ENCODE measurements at regions not wholly inside any gene's neighbourhood (a gene's known extent, or its start where the extent isn't known, plus 50 kb on each side); places are given as distances from the start of the nearest gene placed in this dataset.

- no peak overlapping the region for H3K4me3 ChIP-seq (ENCODE audit: low read length)
- no peak overlapping the region for H3K27ac ChIP-seq (ENCODE audit: low read length)
- no peaks in the 10 kb centered on the region for H3K27me3 ChIP-seq (ENCODE audit: insufficient read depth, low read length)
- H3K9me3 ChIP-seq (ENCODE audit: insufficient read depth, low read depth, low read length): no peaks in the 10 kb centered on the region
- no peak overlapping the region for H3K9ac ChIP-seq (ENCODE audit: low read depth, low read length)
- no peaks in the 10 kb centered on the region for H3K4me1 ChIP-seq (ENCODE audit: insufficient read depth, low read length)
- no peaks in the 10 kb centered on the region for H3K36me3 ChIP-seq (ENCODE audit: insufficient read depth, low read depth, low read length)
Observed at GRCh38 chr13:65036999-65037398, 2193.1 kb downstream of the PCDH9 start.

- no peaks in the 10 kb centered on the region for H3K4me1 ChIP-seq (ENCODE audit: insufficient read depth, low read length)
- no peaks in the 10 kb centered on the region for H3K36me3 ChIP-seq (ENCODE audit: insufficient read depth, low read depth, low read length)
- H3K27me3 ChIP-seq (ENCODE audit: insufficient read depth, low read length): no peaks in the 10 kb centered on the region
- no peak overlapping the region for H3K9ac ChIP-seq (ENCODE audit: low read depth, low read length)
- H3K27ac ChIP-seq (ENCODE audit: low read length): no peak overlapping the region
- H3K4me3 ChIP-seq (ENCODE audit: low read length): no peak overlapping the region
- no peaks in the 10 kb centered on the region for H3K9me3 ChIP-seq (ENCODE audit: insufficient read depth, low read depth, low read length)
Observed at GRCh38 chr13:65035302-65035701, 2194.8 kb downstream of the PCDH9 start.

GRCh38 chr13:65034266-65034665, 2195.9 kb downstream of the PCDH9 start:
- Histone ChIP-seq H3K27ac (ENCODE audit: low read length) (no peak overlapping the region), H3K4me3 (ENCODE audit: low read length) (no peak overlapping the region), H3K36me3 (ENCODE audit: insufficient read depth, low read depth, low read length) (no peaks in the 10 kb centered on the region), H3K4me1 (ENCODE audit: insufficient read depth, low read length) (no peaks in the 10 kb centered on the region), H3K27me3 (ENCODE audit: insufficient read depth, low read length) (no peaks in the 10 kb centered on the region), H3K9me3 (ENCODE audit: insufficient read depth, low read depth, low read length) (no peaks in the 10 kb centered on the region), H3K9ac (ENCODE audit: low read depth, low read length) (no peak overlapping the region)

- Histone ChIP-seq H3K36me3 (ENCODE audit: insufficient read depth, low read depth, low read length) (no peaks in the 10 kb centered on the region), H3K27me3 (ENCODE audit: insufficient read depth, low read length) (no peaks in the 10 kb centered on the region), H3K9me3 (ENCODE audit: insufficient read depth, low read depth, low read length) (no peaks in the 10 kb centered on the region), H3K4me3 (ENCODE audit: low read length) (no peak overlapping the region), H3K9ac (ENCODE audit: low read depth, low read length) (no peak overlapping the region), H3K27ac (ENCODE audit: low read length) (no peak overlapping the region), H3K4me1 (ENCODE audit: insufficient read depth, low read length) (no peaks in the 10 kb centered on the region)
Observed at GRCh38 chr13:65032825-65033224, 2197.3 kb downstream of the PCDH9 start.

GRCh38 chr13:65028101-65028500, 2202.0 kb downstream of the PCDH9 start:
- no peak overlapping the region for H3K4me3 ChIP-seq (ENCODE audit: low read length)
- no peaks in the 10 kb centered on the region for H3K27me3 ChIP-seq (ENCODE audit: insufficient read depth, low read length)
- no peak overlapping the region for H3K27ac ChIP-seq (ENCODE audit: low read length)
- H3K9ac ChIP-seq (ENCODE audit: low read depth, low read length): no peak overlapping the region
- no peaks in the 10 kb centered on the region for H3K36me3 ChIP-seq (ENCODE audit: insufficient read depth, low read depth, low read length)
- no peaks in the 10 kb centered on the region; the same call in 1 of the 2 replicates for H3K9me3 ChIP-seq (ENCODE audit: insufficient read depth, low read depth, low read length)
- H3K4me1 ChIP-seq (ENCODE audit: insufficient read depth, low read length): no peaks in the 10 kb centered on the region

GRCh38 chr13:65026505-65026904, 2203.6 kb downstream of the PCDH9 start:
- Histone ChIP-seq H3K9me3 (ENCODE audit: insufficient read depth, low read depth, low read length) (no peaks in the 10 kb centered on the region; the same call in none of the 2 replicates), H3K27me3 (ENCODE audit: insufficient read depth, low read length) (no peaks in the 10 kb centered on the region), H3K36me3 (ENCODE audit: insufficient read depth, low read depth, low read length) (no peaks in the 10 kb centered on the region), H3K9ac (ENCODE audit: low read depth, low read length) (no peak overlapping the region), H3K4me1 (ENCODE audit: insufficient read depth, low read length) (no peaks in the 10 kb centered on the region), H3K27ac (ENCODE audit: low read length) (no peak overlapping the region), H3K4me3 (ENCODE audit: low read length) (no peak overlapping the region)

GRCh38 chr13:65011378-65011777, 2218.8 kb downstream of the PCDH9 start:
- Histone ChIP-seq H3K4me1 (ENCODE audit: insufficient read depth, low read length) (no peaks in the 10 kb centered on the region), H3K27me3 (ENCODE audit: insufficient read depth, low read length) (no peaks in the 10 kb centered on the region), H3K9ac (ENCODE audit: low read depth, low read length) (no peak overlapping the region), H3K27ac (ENCODE audit: low read length) (no peak overlapping the region), H3K36me3 (ENCODE audit: insufficient read depth, low read depth, low read length) (no peaks in the 10 kb centered on the region), H3K4me3 (ENCODE audit: low read length) (no peak overlapping the region), H3K9me3 (ENCODE audit: insufficient read depth, low read depth, low read length) (no peaks in the 10 kb centered on the region)

- Histone ChIP-seq H3K9me3 (ENCODE audit: insufficient read depth, low read depth, low read length) (no peaks in the 10 kb centered on the region), H3K27me3 (ENCODE audit: insufficient read depth, low read length) (no peaks in the 10 kb centered on the region), H3K36me3 (ENCODE audit: insufficient read depth, low read depth, low read length) (no peaks in the 10 kb centered on the region), H3K9ac (ENCODE audit: low read depth, low read length) (no peak overlapping the region), H3K4me1 (ENCODE audit: insufficient read depth, low read length) (0 out of 2 replicates have a peak, but pooled peaks cover 2% of the 10 kb centered on the region), H3K27ac (ENCODE audit: low read length) (no peak overlapping the region), H3K4me3 (ENCODE audit: low read length) (no peak overlapping the region)
Observed at GRCh38 chr13:64997438-64997837, 2232.7 kb downstream of the PCDH9 start.

- no peak overlapping the region for H3K9ac ChIP-seq (ENCODE audit: low read depth, low read length)
- no peak overlapping the region for H3K4me3 ChIP-seq (ENCODE audit: low read length)
- H3K27me3 ChIP-seq (ENCODE audit: insufficient read depth, low read length): no peaks in the 10 kb centered on the region
- no peaks in the 10 kb centered on the region for H3K9me3 ChIP-seq (ENCODE audit: insufficient read depth, low read depth, low read length)
- H3K36me3 ChIP-seq (ENCODE audit: insufficient read depth, low read depth, low read length): no peaks in the 10 kb centered on the region
- H3K27ac ChIP-seq (ENCODE audit: low read length): no peak overlapping the region
- H3K4me1 ChIP-seq (ENCODE audit: insufficient read depth, low read length): no peaks in the 10 kb centered on the region
Observed at GRCh38 chr13:64993514-64994164, 2236.5 kb downstream of the PCDH9 start.

GRCh38 chr13:64992314-64992713, 2237.8 kb downstream of the PCDH9 start:
- Histone ChIP-seq H3K9ac (ENCODE audit: low read depth, low read length) (no peak overlapping the region), H3K9me3 (ENCODE audit: insufficient read depth, low read depth, low read length) (no peaks in the 10 kb centered on the region), H3K27ac (ENCODE audit: low read length) (no peak overlapping the region), H3K4me3 (ENCODE audit: low read length) (no peak overlapping the region), H3K27me3 (ENCODE audit: insufficient read depth, low read length) (no peaks in the 10 kb centered on the region), H3K4me1 (ENCODE audit: insufficient read depth, low read length) (no peaks in the 10 kb centered on the region), H3K36me3 (ENCODE audit: insufficient read depth, low read depth, low read length) (no peaks in the 10 kb centered on the region)

GRCh38 chr13:64985075-64985474, 2245.1 kb downstream of the PCDH9 start:
- Histone ChIP-seq H3K4me3 (ENCODE audit: low read length) (no peak overlapping the region), H3K27me3 (ENCODE audit: insufficient read depth, low read length) (no peaks in the 10 kb centered on the region), H3K36me3 (ENCODE audit: insufficient read depth, low read depth, low read length) (no peaks in the 10 kb centered on the region), H3K27ac (ENCODE audit: low read length) (no peak overlapping the region), H3K4me1 (ENCODE audit: insufficient read depth, low read length) (no peaks in the 10 kb centered on the region), H3K9me3 (ENCODE audit: insufficient read depth, low read depth, low read length) (no peaks in the 10 kb centered on the region), H3K9ac (ENCODE audit: low read depth, low read length) (no peak overlapping the region)

- no peaks in the 10 kb centered on the region for H3K36me3 ChIP-seq (ENCODE audit: insufficient read depth, low read depth, low read length)
- H3K4me3 ChIP-seq (ENCODE audit: low read length): no peak overlapping the region
- H3K9me3 ChIP-seq (ENCODE audit: insufficient read depth, low read depth, low read length): no peaks in the 10 kb centered on the region; the same call in 1 of the 2 replicates
- H3K9ac ChIP-seq (ENCODE audit: low read depth, low read length): no peak overlapping the region
- no peak overlapping the region for H3K27ac ChIP-seq (ENCODE audit: low read length)
- no peaks in the 10 kb centered on the region for H3K4me1 ChIP-seq (ENCODE audit: insufficient read depth, low read length)
- H3K27me3 ChIP-seq (ENCODE audit: insufficient read depth, low read length): no peaks in the 10 kb centered on the region
Observed at GRCh38 chr13:64962404-64962803, 2267.7 kb downstream of the PCDH9 start.
